Cardiac muscle cell (in vitro differentiated cells and primary cell): ENCODE measurements at regions not wholly inside any gene's neighbourhood (a gene's known extent, or its start where the extent isn't known, plus 50 kb on each side); places are given as distances from the start of the nearest gene placed in this dataset.

Source experiments
- DNase-seq, 2 donors: peaks; one replicate each; pipeline versions ENCODE4 v3.0.0 to v3.0.0-alpha.2; 2010 to 2017; ENCODE audit warnings: low read depth in 1 of 2, low spot score in 1 of 2
- H3K27ac ChIP-seq: fragments of 200-600 bp; sonication (generic); 2 replicates; pipeline ENCODE4 v1.5.1; 2016
- H3K27me3 ChIP-seq: fragments of 200-600 bp; sonication (generic); 2 replicates; pipeline ENCODE4 v1.6.0; 2016; ENCODE audit warnings: control low read depth
- H3K36me3 ChIP-seq: fragments of 200-600 bp; sonication (generic); 2 replicates; pipeline ENCODE4 v1.5.1; 2016; ENCODE audit warnings: control low read depth
- H3K4me1 ChIP-seq: fragments of 200-600 bp; sonication (generic); 2 replicates; pipeline ENCODE4 v1.8.1; 2017; ENCODE audit warnings: low read depth, mild to moderate bottlenecking, mixed run types
- H3K4me3 ChIP-seq: fragments of 200-600 bp; sonication (generic); 2 replicates; pipeline ENCODE4 v1.5.1; 2016; ENCODE audit warnings: mild to moderate bottlenecking
- H3K9me3 ChIP-seq: fragments of 200-600 bp; sonication (generic); 2 replicates; pipeline ENCODE4 v1.5.1; 2017; ENCODE audit warnings: low read depth, mild to moderate bottlenecking, control low read depth
- CTCF ChIP-seq: IDR thresholded peaks from 2 replicates; pipeline ENCODE4 v1.5.1; 2012; ENCODE audit warnings: low read depth, mild to moderate bottlenecking, low read length

- no peak overlapping the region for H3K4me3 ChIP-seq
- TF ChIP-seq CTCF, result no peak
- no peaks in the 10 kb centered on the region for H3K9me3 ChIP-seq
These were observed 98.5 kb downstream of the MTNR1B start for GRCh38 chr11:93067881-93068390.

GRCh38 chr11:93072229-93072914 is 102.9 kb downstream of the MTNR1B start:
- Histone ChIP-seq H3K27ac (no peak overlapping the region), H3K27me3 (no peaks in the 10 kb centered on the region), H3K4me3 (no peak overlapping the region), H3K9me3 (no peaks in the 10 kb centered on the region), H3K4me1 (no peaks in the 10 kb centered on the region), H3K36me3 (no peaks in the 10 kb centered on the region)
- DNase-seq, result no peak
- TF ChIP-seq CTCF, result no peak

More at GRCh38 chr11:93067881-93068390, 98.5 kb downstream of the MTNR1B start:
- Histone ChIP-seq H3K4me1 (no peaks in the 10 kb centered on the region), H3K27me3 (no peaks in the 10 kb centered on the region), H3K36me3 (no peaks in the 10 kb centered on the region), H3K27ac (no peak overlapping the region)
- DNase-seq, result no peak

- DNase-seq, result no peak
- no peaks in the 10 kb centered on the region for H3K36me3 ChIP-seq
- no peaks in the 10 kb centered on the region for H3K4me1 ChIP-seq
- no peak overlapping the region for H3K27ac ChIP-seq
- no peaks in the 10 kb centered on the region for H3K9me3 ChIP-seq
- no peaks in the 10 kb centered on the region for H3K27me3 ChIP-seq
- no peak overlapping the region for H3K4me3 ChIP-seq
- no peak for TF ChIP-seq CTCF
These were observed 103.6 kb downstream of the MTNR1B start for GRCh38 chr11:93073026-93073425.

- Histone ChIP-seq H3K36me3 (no peaks in the 10 kb centered on the region), H3K4me3 (no peak overlapping the region), H3K27ac (peak overlapping the region; percentile 42), H3K27me3 (no peaks in the 10 kb centered on the region), H3K4me1 (no peaks in the 10 kb centered on the region), H3K9me3 (no peaks in the 10 kb centered on the region)
- no peak for TF ChIP-seq CTCF
- DNase-seq, result peak in 1 of 2 donors; percentile 31
These were observed 104.2 kb downstream of the MTNR1B start for GRCh38 chr11:93073508-93074280.

GRCh38 chr11:93074352-93074751 is 104.9 kb downstream of the MTNR1B start:
- no peaks in the 10 kb centered on the region for H3K27me3 ChIP-seq
- no peaks in the 10 kb centered on the region for H3K4me1 ChIP-seq
- no peak for DNase-seq
- H3K9me3 ChIP-seq, result no peaks in the 10 kb centered on the region
- TF ChIP-seq CTCF, result no peak
- peak overlapping the region; percentile 42 for H3K27ac ChIP-seq
- H3K36me3 ChIP-seq, result no peaks in the 10 kb centered on the region
- no peak overlapping the region for H3K4me3 ChIP-seq
